CD14-positive monocyte (primary cell): ENCODE measurements at regions not wholly inside any gene's neighbourhood (a gene's known extent, or its start where the extent isn't known, plus 50 kb on each side); places are given as distances from the start of the nearest gene placed in this dataset.

Source experiments
- DNase-seq, 3 donors: peaks; one replicate each; pipeline ENCODE4 v3.0.0-alpha.2; 2011 to 2022
- H2AFZ ChIP-seq: 2 replicates; pipeline ENCODE4 v1.6.0; 2012; ENCODE audit warnings: mild to moderate bottlenecking, low read depth, low read length, inconsistent platforms; ENCODE audit not compliant: insufficient read depth, poor library complexity, severe bottlenecking
- H3K27ac ChIP-seq, 2 donors: 1 replicate in 1 of 2; 2 replicates in 1 of 2; pipeline ENCODE4 v1.5.1; 2012 to 2013; ENCODE audit warnings: low read length in 2 of 2, control low read depth in 1 of 2, inconsistent platforms in 1 of 2, low read depth in 1 of 2, mild to moderate bottlenecking in 1 of 2
- H3K27me3 ChIP-seq, 2 donors: one replicate each; pipeline versions ENCODE4 v1.6.0 to v1.6.1; 2011 to 2013; ENCODE audit warnings: low read length in 2 of 2; ENCODE audit not compliant: control insufficient read depth in 2 of 2, insufficient read depth in 2 of 2
- H3K36me3 ChIP-seq, 2 donors: replicated peaks in 1 of 2; 1 replicate in 1 of 2; 2 replicates in 1 of 2; pipeline versions ENCODE4 v1.5.1 to v1.6.1; 2012 to 2013; ENCODE audit warnings: low read length in 2 of 2, control low read depth in 1 of 2, inconsistent platforms in 1 of 2, mild to moderate bottlenecking in 1 of 2; ENCODE audit not compliant: insufficient read depth in 2 of 2, control insufficient read depth in 1 of 2
- H3K4me1 ChIP-seq, 2 donors: 1 replicate in 1 of 2; 2 replicates in 1 of 2; pipeline versions ENCODE4 v1.5.1 to v1.6.1; 2012 to 2013; ENCODE audit warnings: low read length in 2 of 2, control low read depth in 1 of 2, inconsistent platforms in 1 of 2, mild to moderate bottlenecking in 1 of 2, moderate library complexity in 1 of 2; ENCODE audit not compliant: insufficient read depth in 2 of 2, control insufficient read depth in 1 of 2
- H3K4me2 ChIP-seq: replicated peaks from 2 replicates; pipeline ENCODE3; 2012; ENCODE audit warnings: low read length, moderate library complexity, mild to moderate bottlenecking; ENCODE audit not compliant: poor library complexity, severe bottlenecking; ENCODE audit errors: extremely low read depth
- H3K4me3 ChIP-seq, 3 experiments: fragments of 200-600 bp in 1 of 3; sonication (generic) in 1 of 3; replicated peaks in 1 of 3; 1 replicate in 2 of 3; 2 replicates in 1 of 3; pipeline ENCODE4 v1.5.1; 2011 to 2013; ENCODE audit warnings: low read length in 3 of 3, mild to moderate bottlenecking in 3 of 3, control low read depth in 2 of 3, low read depth in 2 of 3, inconsistent platforms in 1 of 3, moderate library complexity in 1 of 3
- H3K79me2 ChIP-seq: 2 replicates; pipeline ENCODE4 v1.6.0; 2012; ENCODE audit warnings: mild to moderate bottlenecking, control low read depth, inconsistent platforms, low read length, moderate library complexity; ENCODE audit not compliant: insufficient read depth
- H3K9ac ChIP-seq: 2 replicates; pipeline ENCODE4 v1.6.0; 2017; ENCODE audit warnings: low read length, mild to moderate bottlenecking; ENCODE audit not compliant: insufficient read depth, poor library complexity, severe bottlenecking
- H3K9me3 ChIP-seq, 2 donors: replicated peaks in 1 of 2; 1 replicate in 1 of 2; 2 replicates in 1 of 2; pipeline versions ENCODE4 v1.5.1 to v1.6.1; 2012 to 2013; ENCODE audit warnings: low read length in 2 of 2, control low read depth in 1 of 2; ENCODE audit not compliant: control insufficient read depth in 1 of 2, insufficient read depth in 1 of 2
- H4K20me1 ChIP-seq: 2 replicates; pipeline ENCODE4 v1.6.0; 2012; ENCODE audit warnings: mild to moderate bottlenecking, low read length, control low read depth, moderate library complexity; ENCODE audit not compliant: insufficient read depth
- H3K27ac Mint-ChIP-seq, 7 donors: one replicate each; pipeline ENCODE4 v1.8.0; 2020; ENCODE audit warnings: mild to moderate bottlenecking in 7 of 7, mixed read lengths in 7 of 7, moderate library complexity in 6 of 7, inconsistent platforms in 2 of 7
- H3K27me3 Mint-ChIP-seq, 3 donors: one replicate each; pipeline ENCODE4 v1.8.0; 2021 to 2022; ENCODE audit warnings: low read depth in 3 of 3, mild to moderate bottlenecking in 3 of 3, mixed read lengths in 3 of 3, moderate library complexity in 3 of 3, inconsistent platforms in 1 of 3
- H3K36me3 Mint-ChIP-seq, 2 donors: one replicate each; pipeline ENCODE4 v1.8.0; 2020; ENCODE audit warnings: mixed read lengths in 2 of 2, inconsistent platforms in 1 of 2, mild to moderate bottlenecking in 1 of 2
- H3K4me1 Mint-ChIP-seq: one replicate; pipeline ENCODE4 v1.8.0; 2020; ENCODE audit warnings: mild to moderate bottlenecking, mixed read lengths
- H3K4me3 Mint-ChIP-seq, 2 donors: one replicate each; pipeline ENCODE4 v1.8.0; 2020; ENCODE audit warnings: mild to moderate bottlenecking in 2 of 2, mixed read lengths in 2 of 2, moderate library complexity in 1 of 2
- H3K9me3 Mint-ChIP-seq, 7 donors: one replicate each; pipeline ENCODE4 v1.8.0; 2020 to 2022; ENCODE audit warnings: mixed read lengths in 7 of 7, mild to moderate bottlenecking in 6 of 7, moderate library complexity in 6 of 7, inconsistent platforms in 2 of 7
- WGBS: methylation state at CpG from one replicate; pipeline ENCODE4 v1.1.5; 2013; ENCODE audit warnings: missing lambda C conversion rate; ENCODE audit not compliant: insufficient coverage; 5-methylcytosine and 5-hydroxymethylcytosine counted together
- intact Hi-C, 2 donors: fragments of 100-400 bp; cut with micrococcal nuclease; formaldehyde crosslinking; loops; one replicate each; pipeline versions ENCODE4 v1.15.0 to v1.15.1; 2023
- TF ChIP-seq, protein P1 (sequence below): fragments of 200-600 bp; IDR thresholded peaks from one replicate; pipeline ENCODE4 v1.8.0; 2022; ENCODE audit warnings: antibody characterized with exemption, mild to moderate bottlenecking

DNA sequence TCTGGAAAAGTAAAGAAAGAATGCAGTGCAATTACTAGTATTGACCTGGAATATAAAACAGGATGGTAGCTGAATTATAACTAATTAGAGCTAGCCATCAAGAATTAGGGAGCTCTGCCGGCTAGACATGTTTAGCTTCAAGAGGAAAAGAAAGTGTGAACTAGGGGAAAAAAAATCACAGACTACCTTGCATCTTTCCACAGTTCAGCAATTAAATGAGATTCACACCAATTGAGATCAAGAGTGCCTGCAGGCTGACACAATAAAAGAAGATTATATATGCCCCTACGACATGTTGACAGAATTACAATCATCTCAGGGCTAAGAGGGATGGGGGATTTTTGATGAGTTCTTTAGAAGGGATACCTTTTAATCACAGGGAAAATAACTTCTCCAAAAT is 303.3 kb upstream of the CELF2 start:
- H3K27ac Mint-ChIP-seq, result no peak overlapping the region
- no peaks in the 10 kb centered on the region for H3K4me1 Mint-ChIP-seq
- peaks cover 0 to 5% (median 2%) of the 10 kb centered on the region in 7 donors for H3K9me3 Mint-ChIP-seq
- Histone ChIP-seq H3K4me3 (no peak overlapping the region), H3K9ac (no peak overlapping the region), H3K79me2 (no peaks in the 10 kb centered on the region), H3K4me1 (no peaks in the 10 kb centered on the region), H3K27me3 (no peaks in the 10 kb centered on the region), H3K4me2 (no peak overlapping the region), H3K9me3 (no peaks in the 10 kb centered on the region), H2AFZ (no peak overlapping the region), H3K27ac (no peak overlapping the region), H3K36me3 (no peaks in the 10 kb centered on the region), H4K20me1 (no peaks in the 10 kb centered on the region)
- intact Hi-C loops, result no loop called here
- TF ChIP-seq, protein P1, sequence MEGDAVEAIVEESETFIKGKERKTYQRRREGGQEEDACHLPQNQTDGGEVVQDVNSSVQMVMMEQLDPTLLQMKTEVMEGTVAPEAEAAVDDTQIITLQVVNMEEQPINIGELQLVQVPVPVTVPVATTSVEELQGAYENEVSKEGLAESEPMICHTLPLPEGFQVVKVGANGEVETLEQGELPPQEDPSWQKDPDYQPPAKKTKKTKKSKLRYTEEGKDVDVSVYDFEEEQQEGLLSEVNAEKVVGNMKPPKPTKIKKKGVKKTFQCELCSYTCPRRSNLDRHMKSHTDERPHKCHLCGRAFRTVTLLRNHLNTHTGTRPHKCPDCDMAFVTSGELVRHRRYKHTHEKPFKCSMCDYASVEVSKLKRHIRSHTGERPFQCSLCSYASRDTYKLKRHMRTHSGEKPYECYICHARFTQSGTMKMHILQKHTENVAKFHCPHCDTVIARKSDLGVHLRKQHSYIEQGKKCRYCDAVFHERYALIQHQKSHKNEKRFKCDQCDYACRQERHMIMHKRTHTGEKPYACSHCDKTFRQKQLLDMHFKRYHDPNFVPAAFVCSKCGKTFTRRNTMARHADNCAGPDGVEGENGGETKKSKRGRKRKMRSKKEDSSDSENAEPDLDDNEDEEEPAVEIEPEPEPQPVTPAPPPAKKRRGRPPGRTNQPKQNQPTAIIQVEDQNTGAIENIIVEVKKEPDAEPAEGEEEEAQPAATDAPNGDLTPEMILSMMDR, result no peak
- H3K27me3 Mint-ChIP-seq, result peaks cover 0 to 3% (median 0%) of the 10 kb centered on the region in 3 donors
- H3K36me3 Mint-ChIP-seq, result no peaks in the 10 kb centered on the region
- WGBS, result no CpG with 5 or more reads among the region's 2 CpGs
- DNase-seq, result no peak
- no peak overlapping the region for H3K4me3 Mint-ChIP-seq

DNA sequence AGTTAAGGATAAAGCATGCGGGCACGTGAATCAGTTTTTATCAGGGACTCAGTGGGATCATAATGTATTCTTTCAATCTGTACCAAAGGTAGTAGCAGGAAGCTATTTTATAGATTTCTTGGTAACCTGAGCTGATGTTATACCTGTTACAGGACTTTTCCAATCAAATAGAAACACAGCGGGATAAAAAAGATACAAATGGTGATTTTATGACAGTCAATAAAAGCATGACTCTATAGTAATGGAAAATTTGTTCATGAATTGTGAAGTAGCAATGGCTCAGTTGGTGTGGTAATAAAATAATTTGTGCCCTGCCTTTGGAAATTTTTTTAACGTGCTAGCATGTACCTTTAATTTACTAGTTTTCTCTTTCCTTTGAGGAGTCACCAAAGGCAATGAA is 300.7 kb upstream of the CELF2 start:
- TF ChIP-seq, protein P1, result no peak
- Mint-ChIP-seq H3K4me1 (no peaks in the 10 kb centered on the region), H3K27me3 (peaks cover 0 to 3% (median 0%) of the 10 kb centered on the region in 3 donors), H3K9me3 (peaks cover 0 to 6% (median 2%) of the 10 kb centered on the region in 7 donors), H3K36me3 (no peaks in the 10 kb centered on the region), H3K4me3 (no peak overlapping the region), H3K27ac (no peak overlapping the region)
- no peak overlapping the region for H3K27ac ChIP-seq
- H3K4me3 ChIP-seq, result no peak overlapping the region
- no peaks in the 10 kb centered on the region for H3K79me2 ChIP-seq
- H3K36me3 ChIP-seq, result no peaks in the 10 kb centered on the region
- no CpG with 5 or more reads among the region's 4 CpGs for WGBS
- H2AFZ ChIP-seq, result no peak overlapping the region
- intact Hi-C loops, result no loop called here
- no peak overlapping the region for H3K4me2 ChIP-seq
- H3K4me1 ChIP-seq, result no peaks in the 10 kb centered on the region
- no peak for DNase-seq
- H3K27me3 ChIP-seq, result no peaks in the 10 kb centered on the region
- no peaks in the 10 kb centered on the region for H3K9me3 ChIP-seq
- no peak overlapping the region for H3K9ac ChIP-seq
- no peaks in the 10 kb centered on the region for H4K20me1 ChIP-seq
